Caco-2 (cell line): ENCODE measurements at regions not wholly inside any gene's neighbourhood (a gene's known extent, or its start where the extent isn't known, plus 50 kb on each side); places are given as distances from the start of the nearest gene placed in this dataset.

Experiments
- BruUV-seq: library from RNA; stranded (reverse); fragments of 400-500 nt; replicated peaks from 2 replicates; lab custom pipeline; 2021; lab: Mats Ljungman, UMichigan
- CTCF ChIA-PET: fragments of 300-600 bp; sonication (Branson Sonifier 250); formaldehyde crosslinking; loops from one replicate; lab custom pipeline; 2022; ENCODE audit warnings: antibody characterized with exemption; lab: Charles Lee
- POLR2A ChIA-PET: fragments of 300-600 bp; sonication (Branson Sonifier 250); formaldehyde crosslinking; loops from one replicate; lab custom pipeline; 2022; ENCODE audit warnings: antibody characterized with exemption; lab: Charles Lee
- DNase-seq, 2 experiments: peaks; one replicate each; pipeline versions ENCODE4 v3.0.0 to v3.0.0-alpha.2; 2020 to 2022
- H3K27me3 ChIP-seq: replicated peaks from 2 replicates; pipeline ENCODE4 v1.6.0; 2011; ENCODE audit warnings: low read length; ENCODE audit not compliant: control insufficient read depth, insufficient read depth
- H3K36me3 ChIP-seq: 2 replicates; pipeline ENCODE4 v1.5.1; 2011; ENCODE audit warnings: low read length; ENCODE audit not compliant: control insufficient read depth, insufficient read depth
- H3K4me1 ChIP-seq: fragments of 250-450 bp; sonication (Bioruptor Pico); 2 replicates; pipeline ENCODE4 v1.5.1; 2020; ENCODE audit warnings: mild to moderate bottlenecking
- H3K4me3 ChIP-seq: 2 replicates; pipeline ENCODE4 v1.5.1; 2011; ENCODE audit warnings: low read depth, mild to moderate bottlenecking, control low read depth, low read length
- H3K9me3 ChIP-seq: fragments of 250-450 bp; sonication (Bioruptor Pico); 2 replicates; pipeline ENCODE4 v1.5.1; 2020; ENCODE audit warnings: mild to moderate bottlenecking, moderate library complexity
- H3K27ac Mint-ChIP-seq: one replicate; pipeline ENCODE4 v1.8.0; 2022; ENCODE audit warnings: mixed read lengths; ENCODE audit not compliant: unreplicated experiment
- H3K27me3 Mint-ChIP-seq: one replicate; pipeline ENCODE4 v1.8.0; 2022; ENCODE audit warnings: mixed read lengths; ENCODE audit not compliant: insufficient read depth, unreplicated experiment
- H3K36me3 Mint-ChIP-seq: one replicate; pipeline ENCODE4 v1.8.0; 2022; ENCODE audit warnings: mild to moderate bottlenecking, mixed read lengths; ENCODE audit not compliant: insufficient read depth, unreplicated experiment
- H3K4me1 Mint-ChIP-seq: one replicate; pipeline ENCODE4 v1.8.0; 2022; ENCODE audit warnings: low read depth, mixed read lengths; ENCODE audit not compliant: unreplicated experiment
- H3K4me3 Mint-ChIP-seq: one replicate; pipeline ENCODE4 v1.8.0; 2022; ENCODE audit warnings: mild to moderate bottlenecking, moderate library complexity, mixed read lengths; ENCODE audit not compliant: unreplicated experiment
- H3K9me3 Mint-ChIP-seq: one replicate; pipeline ENCODE4 v1.8.0; 2022; ENCODE audit warnings: mixed read lengths; ENCODE audit not compliant: unreplicated experiment
- intact Hi-C: fragments of 100-400 bp; cut with micrococcal nuclease; formaldehyde crosslinking; loops from one replicate; pipeline ENCODE4 v1.10.0; 2022; ENCODE audit not compliant: unreplicated experiment
- TF ChIP-seq, protein P1 (sequence below), 2 experiments: fragments of 200-600 bp in 1 of 2; IDR thresholded peaks; 1 replicate in 1 of 2; 2 replicates in 1 of 2; pipeline versions ENCODE4 v1.5.1 to v1.8.0; 2011 to 2022; ENCODE audit warnings: antibody characterized with exemption in 1 of 2, control low read depth in 1 of 2, inconsistent platforms in 1 of 2, low read depth in 1 of 2, low read length in 1 of 2, mild to moderate bottlenecking in 1 of 2, moderate library complexity in 1 of 2; ENCODE audit not compliant: insufficient read depth in 1 of 2, severe bottlenecking in 1 of 2, unreplicated experiment in 1 of 2

DNA sequence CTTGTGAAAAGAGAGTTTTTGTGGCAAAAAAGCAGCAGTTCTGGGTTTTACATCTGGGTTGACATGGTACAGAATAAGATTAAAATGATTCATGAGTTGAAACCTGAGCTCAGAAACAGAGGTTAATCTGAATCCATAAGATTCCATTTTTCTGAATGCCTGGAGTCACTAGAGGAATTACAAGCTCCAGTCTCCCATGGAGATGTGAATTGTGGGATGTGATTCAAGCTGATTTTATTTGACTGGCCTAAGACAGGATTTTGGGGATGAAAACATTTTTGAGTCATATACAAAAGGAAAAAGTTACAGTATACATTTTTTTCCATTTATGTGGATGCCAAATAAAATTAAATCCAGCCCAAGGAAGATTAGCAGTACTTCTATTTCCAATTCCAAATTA, 161.1 kb downstream of the RBM46 start:
- ChIA-PET CTCF (no interaction called here), POLR2A (no interaction called here)
- BruUV-seq, result no TSS peak
- Histone ChIP-seq H3K4me3 (no peak overlapping the region), H3K4me1 (no peaks in the 10 kb centered on the region), H3K27me3 (no peaks in the 10 kb centered on the region), H3K36me3 (no peaks in the 10 kb centered on the region), H3K9me3 (no peaks in the 10 kb centered on the region)
- Mint-ChIP-seq H3K4me1 (no peaks in the 10 kb centered on the region), H3K9me3 (no peaks in the 10 kb centered on the region), H3K4me3 (no peak overlapping the region), H3K36me3 (no peaks in the 10 kb centered on the region), H3K27ac (no peak overlapping the region), H3K27me3 (peaks cover 5% of the 10 kb centered on the region)
- DNase-seq, result no peak
- intact Hi-C loops, result no loop called here
- TF ChIP-seq, protein P1, sequence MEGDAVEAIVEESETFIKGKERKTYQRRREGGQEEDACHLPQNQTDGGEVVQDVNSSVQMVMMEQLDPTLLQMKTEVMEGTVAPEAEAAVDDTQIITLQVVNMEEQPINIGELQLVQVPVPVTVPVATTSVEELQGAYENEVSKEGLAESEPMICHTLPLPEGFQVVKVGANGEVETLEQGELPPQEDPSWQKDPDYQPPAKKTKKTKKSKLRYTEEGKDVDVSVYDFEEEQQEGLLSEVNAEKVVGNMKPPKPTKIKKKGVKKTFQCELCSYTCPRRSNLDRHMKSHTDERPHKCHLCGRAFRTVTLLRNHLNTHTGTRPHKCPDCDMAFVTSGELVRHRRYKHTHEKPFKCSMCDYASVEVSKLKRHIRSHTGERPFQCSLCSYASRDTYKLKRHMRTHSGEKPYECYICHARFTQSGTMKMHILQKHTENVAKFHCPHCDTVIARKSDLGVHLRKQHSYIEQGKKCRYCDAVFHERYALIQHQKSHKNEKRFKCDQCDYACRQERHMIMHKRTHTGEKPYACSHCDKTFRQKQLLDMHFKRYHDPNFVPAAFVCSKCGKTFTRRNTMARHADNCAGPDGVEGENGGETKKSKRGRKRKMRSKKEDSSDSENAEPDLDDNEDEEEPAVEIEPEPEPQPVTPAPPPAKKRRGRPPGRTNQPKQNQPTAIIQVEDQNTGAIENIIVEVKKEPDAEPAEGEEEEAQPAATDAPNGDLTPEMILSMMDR (IDR thresholded peaks at IDR 0.05; ENCODE audit: insufficient read depth in 1 of 2, low read depth in 1 of 2, low read length in 1 of 2, severe bottlenecking in 1 of 2, unreplicated experiment in 1 of 2), result no peak

DNA sequence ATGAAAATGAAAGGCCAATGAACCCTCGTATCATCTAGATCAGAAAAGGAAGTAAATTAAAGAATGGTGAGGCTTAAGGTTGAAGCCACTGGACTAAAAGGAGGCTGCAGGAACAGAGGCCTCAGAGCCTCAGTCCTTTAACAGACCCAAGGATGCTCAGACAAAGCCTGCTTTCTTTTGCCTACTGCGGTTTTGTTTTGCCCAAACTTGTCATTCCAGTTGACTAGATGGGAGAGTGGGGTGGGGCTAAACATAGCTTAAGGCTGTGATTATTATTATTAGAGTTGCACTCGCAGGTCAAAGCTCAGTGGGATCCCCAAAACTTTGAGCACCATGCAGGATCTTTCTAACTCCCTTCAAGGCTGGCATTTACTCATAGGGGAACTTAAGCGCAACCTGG, 163.9 kb downstream of the RBM46 start:
- Mint-ChIP-seq H3K27me3 (peaks cover 2% of the 10 kb centered on the region), H3K9me3 (no peaks in the 10 kb centered on the region), H3K4me1 (no peaks in the 10 kb centered on the region), H3K4me3 (no peak overlapping the region), H3K27ac (no peak overlapping the region), H3K36me3 (no peaks in the 10 kb centered on the region)
- intact Hi-C loops, result no loop called here
- no TSS peak for BruUV-seq
- Histone ChIP-seq H3K36me3 (no peaks in the 10 kb centered on the region), H3K4me1 (no peaks in the 10 kb centered on the region), H3K9me3 (no peaks in the 10 kb centered on the region), H3K4me3 (no peak overlapping the region), H3K27me3 (no peaks in the 10 kb centered on the region)
- POLR2A ChIA-PET, result no interaction called here
- TF ChIP-seq, protein P1 (IDR thresholded peaks at IDR 0.05; ENCODE audit: insufficient read depth in 1 of 2, low read depth in 1 of 2, low read length in 1 of 2, severe bottlenecking in 1 of 2, unreplicated experiment in 1 of 2), result no peak
- CTCF ChIA-PET, result interaction anchor here (0.6 kb wide), 1 partner anchor 9 kb away, joined by 4 read pairs; no protein-coding TSS in a partner anchor
- DNase-seq, result no peak

DNA sequence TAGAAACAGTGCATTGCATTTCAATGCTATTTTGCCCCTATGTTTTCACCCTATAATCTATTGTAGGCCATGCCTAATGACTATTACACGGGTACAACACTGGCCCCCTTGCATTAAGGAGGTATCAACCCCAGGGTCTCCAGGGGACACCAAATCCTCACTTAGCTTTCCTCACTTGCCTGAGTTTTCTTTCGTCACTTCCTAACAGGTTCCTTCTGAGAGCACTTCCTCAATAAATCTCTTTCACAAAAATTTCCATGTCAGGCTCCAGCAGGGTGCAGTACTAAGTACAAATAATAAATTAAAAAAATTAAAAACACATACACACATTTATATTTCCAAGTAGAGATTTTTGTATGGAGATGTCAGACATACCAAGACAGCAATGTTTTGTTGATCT, 165.0 kb downstream of the RBM46 start:
- ChIA-PET CTCF (no interaction called here), POLR2A (no interaction called here)
- DNase-seq, result no peak
- Histone ChIP-seq H3K27me3 (no peaks in the 10 kb centered on the region), H3K9me3 (no peaks in the 10 kb centered on the region), H3K4me1 (no peaks in the 10 kb centered on the region), H3K36me3 (no peaks in the 10 kb centered on the region), H3K4me3 (no peak overlapping the region)
- H3K27me3 Mint-ChIP-seq, result peaks cover 2% of the 10 kb centered on the region
- H3K9me3 Mint-ChIP-seq, result no peaks in the 10 kb centered on the region
- no peaks in the 10 kb centered on the region for H3K4me1 Mint-ChIP-seq
- intact Hi-C loops, result no loop called here
- TF ChIP-seq, protein P1 (IDR thresholded peaks at IDR 0.05; ENCODE audit: insufficient read depth in 1 of 2, low read depth in 1 of 2, low read length in 1 of 2, severe bottlenecking in 1 of 2, unreplicated experiment in 1 of 2), result no peak
- BruUV-seq, result no TSS peak
- H3K36me3 Mint-ChIP-seq, result no peaks in the 10 kb centered on the region
- H3K4me3 Mint-ChIP-seq, result no peak overlapping the region
- H3K27ac Mint-ChIP-seq, result no peak overlapping the region
